ENCODE measurements at regions not wholly inside any gene's neighbourhood (a gene's known extent, or its start where the extent isn't known, plus 50 kb on each side); places are given as distances from the start of the nearest gene placed in this dataset.
"Not testable (repeated sequence)": the region's sequence is repeated elsewhere in the genome, so short reads cannot be mapped to it uniquely, and the experiment has no call there.

GRCh38 chr4:60656171-60656570 lies 544.0 kb upstream of the ADGRL3 start:
- TF ChIP-seq CTCF (conservative IDR thresholded peaks at IDR 0.05): no peak
- H3K27ac ChIP-seq: no peak overlapping the region

GRCh38 chr4:60657041-60657440 lies 543.1 kb upstream of the ADGRL3 start:
- H3K27ac ChIP-seq: no peak overlapping the region
- no peak for TF ChIP-seq CTCF (conservative IDR thresholded peaks at IDR 0.05)

GRCh38 chr4:60657807-60658206 lies 542.3 kb upstream of the ADGRL3 start:
- TF ChIP-seq CTCF (conservative IDR thresholded peaks at IDR 0.05): no peak
- H3K27ac ChIP-seq: no peak overlapping the region

GRCh38 chr4:60663769-60664168 lies 536.4 kb upstream of the ADGRL3 start:
- no peak for TF ChIP-seq CTCF (conservative IDR thresholded peaks at IDR 0.05)
- no peak overlapping the region for H3K27ac ChIP-seq

- no peak for TF ChIP-seq CTCF (conservative IDR thresholded peaks at IDR 0.05)
- no peak overlapping the region for H3K27ac ChIP-seq
Measured at GRCh38 chr4:60682901-60683300, 517.2 kb upstream of the ADGRL3 start.

- no peak overlapping the region for H3K27ac ChIP-seq
- no peak for TF ChIP-seq CTCF (conservative IDR thresholded peaks at IDR 0.05)
Measured at GRCh38 chr4:60683357-60683756, 516.8 kb upstream of the ADGRL3 start.

- no peak for TF ChIP-seq CTCF (conservative IDR thresholded peaks at IDR 0.05)
- H3K27ac ChIP-seq: no peak overlapping the region
Measured at GRCh38 chr4:60683973-60684372, 516.2 kb upstream of the ADGRL3 start.

GRCh38 chr4:60696062-60696461 lies 504.1 kb upstream of the ADGRL3 start:
- not testable (repeated sequence) for H3K27ac ChIP-seq
